AG04450 (cell line): ENCODE measurements at regions not wholly inside any gene's neighbourhood (a gene's known extent, or its start where the extent isn't known, plus 50 kb on each side); places are given as distances from the start of the nearest gene placed in this dataset.

Source experiments
- CTCF ChIA-PET: fragments of 300-600, 350-600 bp; formaldehyde crosslinking; extraction: SDS; loops from one replicate; lab custom pipeline; 2022; ENCODE audit warnings: antibody characterized with exemption, inconsistent platforms; lab: Charles Lee
- POLR2A ChIA-PET: fragments of 350-600 bp; formaldehyde crosslinking; extraction: SDS; loops from one replicate; lab custom pipeline; 2021; ENCODE audit warnings: antibody characterized with exemption, inconsistent platforms; lab: Yijun Ruan, JAX
- DNase-seq: peaks from one replicate; pipeline ENCODE4 v3.0.0-alpha.2; 2011; ENCODE audit warnings: low read depth, low spot score
- H3K27ac ChIP-seq: one replicate; pipeline ENCODE4 v1.5.1; 2012; ENCODE audit warnings: low read depth, low read length, control low read depth
- H3K27me3 ChIP-seq: one replicate; pipeline ENCODE4 v1.6.0; 2012; ENCODE audit warnings: low read length; ENCODE audit not compliant: control insufficient read depth, insufficient read depth
- H3K4me3 ChIP-seq: 2 replicates; pipeline ENCODE4 v1.5.1; 2011; ENCODE audit warnings: mild to moderate bottlenecking, low read depth, low read length, control low read depth
- H3K9me3 ChIP-seq: 2 replicates; pipeline ENCODE4 v1.5.1; 2012; ENCODE audit warnings: low read length; ENCODE audit not compliant: control insufficient read depth, insufficient read depth
- CTCF ChIP-seq: IDR thresholded peaks from 2 replicates; pipeline ENCODE4 v1.5.1; 2011; ENCODE audit warnings: low read depth, low read length, control low read depth, inconsistent platforms

DNA sequence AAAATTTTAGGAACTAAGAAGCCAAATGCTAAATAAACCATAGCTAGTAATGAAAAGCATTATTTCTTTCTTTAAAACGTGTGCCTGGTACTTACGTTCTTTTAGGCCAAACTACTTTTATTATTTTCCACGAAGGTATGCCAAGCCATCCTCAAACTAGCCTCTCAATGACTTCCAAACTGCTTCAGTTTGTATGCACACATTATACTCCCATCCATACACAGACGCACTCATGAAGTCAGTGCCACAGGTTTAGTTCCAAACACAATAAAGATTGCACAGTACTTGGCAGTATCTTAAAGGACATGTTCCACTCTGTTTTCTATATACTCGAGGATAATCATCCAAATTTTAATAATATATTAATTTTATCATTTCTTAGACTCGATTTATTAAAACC, 609.2 kb upstream of the ZNF385D start:
- ChIA-PET POLR2A (no interaction called here), CTCF (no interaction called here)
- H3K9me3 ChIP-seq: no peaks in the 10 kb centered on the region
- no peaks in the 10 kb centered on the region for H3K27me3 ChIP-seq
- no peak overlapping the region for H3K4me3 ChIP-seq
- no peak for DNase-seq
- no peak overlapping the region for H3K27ac ChIP-seq
- TF ChIP-seq CTCF: no peak

- Histone ChIP-seq H3K27me3 (no peaks in the 10 kb centered on the region), H3K9me3 (no peaks in the 10 kb centered on the region), H3K27ac (no peak overlapping the region), H3K4me3 (no peak overlapping the region)
- no peak for TF ChIP-seq CTCF
- CTCF ChIA-PET: no interaction called here
- POLR2A ChIA-PET: no interaction called here
- no peak for DNase-seq
Measured at GRCh38 chr3:22360970-22361369, 610.0 kb upstream of the ZNF385D start.

- ChIA-PET POLR2A (no interaction called here), CTCF (no interaction called here)
- Histone ChIP-seq H3K4me3 (no peak overlapping the region), H3K9me3 (no peaks in the 10 kb centered on the region), H3K27me3 (no peaks in the 10 kb centered on the region), H3K27ac (no peak overlapping the region)
- DNase-seq: no peak
- no peak for TF ChIP-seq CTCF
Measured at GRCh38 chr3:22361521-22361920, 610.5 kb upstream of the ZNF385D start.

GRCh38 chr3:22364851-22365250, 613.8 kb upstream of the ZNF385D start:
- Histone ChIP-seq H3K9me3 (no peaks in the 10 kb centered on the region), H3K4me3 (no peak overlapping the region), H3K27ac (no peak overlapping the region), H3K27me3 (no peaks in the 10 kb centered on the region)
- no peak for DNase-seq
- ChIA-PET POLR2A (no interaction called here), CTCF (no interaction called here)
- no peak for TF ChIP-seq CTCF

DNA sequence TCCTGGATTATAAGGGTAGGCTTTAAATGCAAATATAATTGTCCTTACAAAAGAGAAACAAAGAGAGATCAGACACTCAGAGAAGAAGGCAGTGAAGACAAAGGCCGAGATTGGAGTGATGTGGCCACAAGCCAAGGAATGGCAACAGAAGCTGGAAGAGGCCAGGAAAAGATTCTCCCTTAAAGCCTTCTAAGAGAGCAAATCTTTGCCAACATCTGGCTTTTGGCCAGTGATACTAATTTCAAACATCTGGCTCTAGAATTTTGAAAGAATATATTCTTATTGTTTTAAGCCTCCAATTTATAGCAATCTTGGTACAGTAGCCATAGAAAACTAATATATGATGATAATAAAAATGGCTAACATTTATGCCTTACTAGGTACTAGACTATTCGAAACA, 615.8 kb upstream of the ZNF385D start:
- no peak for DNase-seq
- Histone ChIP-seq H3K9me3 (no peaks in the 10 kb centered on the region), H3K4me3 (no peak overlapping the region), H3K27me3 (peaks cover 8% of the 10 kb centered on the region), H3K27ac (no peak overlapping the region)
- CTCF ChIA-PET: no interaction called here
- POLR2A ChIA-PET: no interaction called here
- TF ChIP-seq CTCF: no peak
